ENCODE measurements at regions not wholly inside any gene's neighbourhood (a gene's known extent, or its start where the extent isn't known, plus 50 kb on each side); places are given as distances from the start of the nearest gene placed in this dataset.

DNA sequence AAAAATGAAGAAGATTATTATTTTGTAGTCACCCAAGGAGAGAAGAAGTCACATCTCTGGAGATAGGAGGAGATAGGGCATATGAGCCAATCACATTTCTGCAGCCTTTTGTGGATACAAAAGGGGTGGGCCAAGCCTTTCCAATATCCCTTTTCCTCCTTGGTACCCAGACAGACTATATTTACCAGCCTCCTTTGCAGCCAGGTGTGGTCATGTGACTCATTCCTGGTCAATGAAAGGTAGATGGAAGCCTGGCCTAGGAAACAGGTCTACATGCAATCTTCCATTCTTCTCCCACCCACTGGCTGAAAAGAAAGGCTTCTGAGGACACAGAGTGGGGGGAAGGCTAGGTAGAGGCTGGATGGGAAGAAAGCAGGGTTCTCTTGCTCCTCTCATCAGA is 58.1 kb upstream of the ERG start:
- Histone ChIP-seq H3K4me1 (ENCODE audit: control insufficient read depth in 5 of 5, insufficient read depth in 5 of 5, low read length in 5 of 5) (peaks cover 0 to 2% (median 0%) of the 10 kb centered on the region in 5 donors), H3K9me3 (ENCODE audit: control insufficient read depth in 4 of 4, insufficient read depth in 3 of 4, low read length in 3 of 4) (no peaks in the 10 kb centered on the region), H3K27ac (ENCODE audit: low read depth in 1 of 2, low read length in 1 of 2) (no peak overlapping the region), H3K4me3 (no peak overlapping the region), H3K9ac (ENCODE audit: insufficient read depth in 1 of 2, low read length in 2 of 2) (no peak overlapping the region), H3K36me3 (ENCODE audit: control insufficient read depth in 4 of 4, insufficient read depth in 4 of 4, low read length in 4 of 4) (no peaks in the 10 kb centered on the region), H3K27me3 (ENCODE audit: control insufficient read depth in 3 of 3, insufficient read depth in 3 of 3, low read length in 2 of 3) (peaks cover 0 to 31% (median 0%) of the 10 kb centered on the region in 3 donors)
- ATAC-seq (ENCODE audit: insufficient read depth, low FRiP score) (no peak), DNase-seq (no peak)
- TF ChIP-seq, protein P1, sequence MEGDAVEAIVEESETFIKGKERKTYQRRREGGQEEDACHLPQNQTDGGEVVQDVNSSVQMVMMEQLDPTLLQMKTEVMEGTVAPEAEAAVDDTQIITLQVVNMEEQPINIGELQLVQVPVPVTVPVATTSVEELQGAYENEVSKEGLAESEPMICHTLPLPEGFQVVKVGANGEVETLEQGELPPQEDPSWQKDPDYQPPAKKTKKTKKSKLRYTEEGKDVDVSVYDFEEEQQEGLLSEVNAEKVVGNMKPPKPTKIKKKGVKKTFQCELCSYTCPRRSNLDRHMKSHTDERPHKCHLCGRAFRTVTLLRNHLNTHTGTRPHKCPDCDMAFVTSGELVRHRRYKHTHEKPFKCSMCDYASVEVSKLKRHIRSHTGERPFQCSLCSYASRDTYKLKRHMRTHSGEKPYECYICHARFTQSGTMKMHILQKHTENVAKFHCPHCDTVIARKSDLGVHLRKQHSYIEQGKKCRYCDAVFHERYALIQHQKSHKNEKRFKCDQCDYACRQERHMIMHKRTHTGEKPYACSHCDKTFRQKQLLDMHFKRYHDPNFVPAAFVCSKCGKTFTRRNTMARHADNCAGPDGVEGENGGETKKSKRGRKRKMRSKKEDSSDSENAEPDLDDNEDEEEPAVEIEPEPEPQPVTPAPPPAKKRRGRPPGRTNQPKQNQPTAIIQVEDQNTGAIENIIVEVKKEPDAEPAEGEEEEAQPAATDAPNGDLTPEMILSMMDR (IDR thresholded peaks at IDR 0.05; ENCODE audit: control extremely low read depth, extremely low read depth): no peak

DNA sequence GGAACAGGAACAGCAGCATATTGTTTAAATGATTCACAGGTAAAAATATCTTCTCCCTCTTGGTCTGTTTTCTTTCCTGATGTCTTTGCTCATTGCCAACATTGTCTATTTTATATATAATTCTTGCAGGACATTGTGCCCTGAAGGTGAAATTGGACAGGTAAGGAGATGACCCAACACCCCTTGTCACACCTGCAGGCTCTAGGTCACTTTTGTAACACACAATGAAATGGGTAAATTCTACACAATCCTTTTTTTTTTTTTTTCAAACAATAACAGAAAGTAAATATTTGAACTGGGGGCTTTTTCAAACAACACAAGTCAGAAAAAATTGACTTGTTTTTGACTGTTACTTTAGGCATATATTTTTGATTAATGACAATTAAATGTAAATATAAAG is 62.9 kb upstream of the ERG start:
- H3K9ac ChIP-seq (ENCODE audit: insufficient read depth in 1 of 2, low read length in 2 of 2): no peak overlapping the region
- H3K36me3 ChIP-seq (ENCODE audit: control insufficient read depth in 4 of 4, insufficient read depth in 4 of 4, low read length in 4 of 4): no peaks in the 10 kb centered on the region
- H3K4me3 ChIP-seq: no peak overlapping the region
- TF ChIP-seq, protein P1 (IDR thresholded peaks at IDR 0.05; ENCODE audit: control extremely low read depth, extremely low read depth): no peak
- H3K9me3 ChIP-seq (ENCODE audit: control insufficient read depth in 4 of 4, insufficient read depth in 3 of 4, low read length in 3 of 4): no peaks in the 10 kb centered on the region
- H3K4me1 ChIP-seq (ENCODE audit: control insufficient read depth in 5 of 5, insufficient read depth in 5 of 5, low read length in 5 of 5): peaks cover 0 to 2% (median 0%) of the 10 kb centered on the region in 5 donors
- H3K27me3 ChIP-seq (ENCODE audit: control insufficient read depth in 3 of 3, insufficient read depth in 3 of 3, low read length in 2 of 3): peaks cover 0 to 15% (median 0%) of the 10 kb centered on the region in 3 donors
- no peak for DNase-seq
- no peak overlapping the region for H3K27ac ChIP-seq (ENCODE audit: low read depth in 1 of 2, low read length in 1 of 2)
- no peak for ATAC-seq (ENCODE audit: insufficient read depth, low FRiP score)

DNA sequence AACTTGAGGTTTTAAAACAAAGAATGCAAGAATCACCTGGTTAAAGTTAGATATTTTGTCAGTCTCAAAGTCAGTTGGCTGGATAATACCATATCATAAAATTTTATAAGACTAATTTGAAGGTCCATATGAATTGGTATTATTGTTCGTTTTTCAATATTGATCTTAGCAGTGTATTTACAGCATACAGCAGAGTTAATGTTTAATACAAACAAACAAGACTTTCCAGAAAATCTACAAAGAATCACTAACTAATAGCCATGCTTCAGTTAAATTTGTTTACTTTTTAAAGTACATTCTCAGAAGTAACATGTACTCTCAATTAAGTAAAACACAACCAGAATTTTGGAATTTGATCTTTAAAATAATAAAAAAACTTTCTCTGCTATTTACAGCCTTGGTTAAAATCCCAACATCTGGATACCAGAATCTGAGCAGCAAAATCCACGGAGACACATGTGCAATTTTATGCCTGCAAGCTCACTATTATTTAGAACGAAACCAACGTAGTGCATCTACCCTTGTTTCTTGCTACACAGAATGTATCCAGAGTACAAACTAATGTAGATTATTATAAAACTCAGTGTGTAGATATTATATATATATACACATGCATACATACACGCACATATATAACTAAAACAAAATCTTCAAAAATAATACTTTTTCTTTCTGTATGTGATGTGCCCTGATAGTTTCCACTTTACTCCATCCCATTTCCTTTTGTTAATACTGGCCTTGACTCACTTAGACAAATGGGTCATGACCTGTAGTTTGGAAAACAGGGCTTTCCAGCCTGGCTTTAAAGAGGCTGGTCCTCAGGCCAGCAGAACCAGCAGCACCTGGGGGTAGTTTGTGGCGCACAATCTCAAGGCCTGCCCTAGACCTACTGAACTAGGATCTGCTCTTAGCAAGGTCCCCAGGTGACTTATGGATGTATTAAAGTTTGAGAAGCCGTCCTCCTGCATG is 63.6 kb upstream of the ERG start:
- Histone ChIP-seq H3K4me1 (ENCODE audit: control insufficient read depth in 5 of 5, insufficient read depth in 5 of 5, low read length in 5 of 5) (peaks cover 0 to 2% (median 0%) of the 10 kb centered on the region in 5 donors), H3K9me3 (ENCODE audit: control insufficient read depth in 4 of 4, insufficient read depth in 3 of 4, low read length in 3 of 4) (no peaks in the 10 kb centered on the region), H3K9ac (ENCODE audit: insufficient read depth in 1 of 2, low read length in 2 of 2) (no peak overlapping the region), H3K27me3 (ENCODE audit: control insufficient read depth in 3 of 3, insufficient read depth in 3 of 3, low read length in 2 of 3) (peaks cover 0 to 16% (median 0%) of the 10 kb centered on the region in 3 donors), H3K27ac (ENCODE audit: low read depth in 1 of 2, low read length in 1 of 2) (no peak overlapping the region), H3K4me3 (no peak overlapping the region), H3K36me3 (ENCODE audit: control insufficient read depth in 4 of 4, insufficient read depth in 4 of 4, low read length in 4 of 4) (no peaks in the 10 kb centered on the region)
- DNase-seq (no peak), ATAC-seq (ENCODE audit: insufficient read depth, low FRiP score) (no peak)
- 93 to 97% methylated on average over 7 of the region's 7 CpGs for WGBS, 2 donors
- TF ChIP-seq, protein P1 (IDR thresholded peaks at IDR 0.05; ENCODE audit: control extremely low read depth, extremely low read depth): no peak

All from lung (tissue), 11 donors.